ENCODE measurements at regions not wholly inside any gene's neighbourhood (a gene's known extent, or its start where the extent isn't known, plus 50 kb on each side); places are given as distances from the start of the nearest gene placed in this dataset.

DNA sequence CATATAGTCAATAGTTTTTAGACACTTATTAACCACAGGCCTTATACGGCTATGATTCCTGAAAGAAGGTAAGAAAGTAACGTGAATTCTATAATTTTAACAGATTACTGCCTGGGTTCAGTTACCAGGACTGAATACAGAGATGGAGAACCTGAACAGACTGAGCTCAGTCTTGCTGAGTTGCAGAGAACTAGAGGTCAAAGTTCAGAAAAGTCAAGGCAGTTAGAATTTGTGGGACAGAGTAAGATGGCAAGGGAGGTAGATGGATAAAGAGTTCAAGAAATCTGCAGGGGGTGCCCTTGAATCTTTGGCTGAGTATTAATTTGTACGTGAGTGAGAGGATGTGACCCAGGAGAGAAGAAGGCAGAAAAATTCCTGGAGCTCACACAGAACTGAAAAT is 320.1 kb upstream of the MAF start:
- POLR2A ChIA-PET (ENCODE audit: unreplicated experiment), result no interaction called here
- H3K27ac ChIP-seq (ENCODE audit: low read length), result no peak overlapping the region
- H4K20me1 ChIP-seq (ENCODE audit: low read length), result no peaks in the 10 kb centered on the region
- intact Hi-C loops (cut with micrococcal nuclease), result no loop called here
- CTCF ChIA-PET, result no interaction called here
- H3K4me2 ChIP-seq (ENCODE audit: low read length), result no peak overlapping the region
- DNase-seq, result no peak
- H3K9me3 ChIP-seq (ENCODE audit: low read length), result no peaks in the 10 kb centered on the region
- TF ChIP-seq, protein P1, sequence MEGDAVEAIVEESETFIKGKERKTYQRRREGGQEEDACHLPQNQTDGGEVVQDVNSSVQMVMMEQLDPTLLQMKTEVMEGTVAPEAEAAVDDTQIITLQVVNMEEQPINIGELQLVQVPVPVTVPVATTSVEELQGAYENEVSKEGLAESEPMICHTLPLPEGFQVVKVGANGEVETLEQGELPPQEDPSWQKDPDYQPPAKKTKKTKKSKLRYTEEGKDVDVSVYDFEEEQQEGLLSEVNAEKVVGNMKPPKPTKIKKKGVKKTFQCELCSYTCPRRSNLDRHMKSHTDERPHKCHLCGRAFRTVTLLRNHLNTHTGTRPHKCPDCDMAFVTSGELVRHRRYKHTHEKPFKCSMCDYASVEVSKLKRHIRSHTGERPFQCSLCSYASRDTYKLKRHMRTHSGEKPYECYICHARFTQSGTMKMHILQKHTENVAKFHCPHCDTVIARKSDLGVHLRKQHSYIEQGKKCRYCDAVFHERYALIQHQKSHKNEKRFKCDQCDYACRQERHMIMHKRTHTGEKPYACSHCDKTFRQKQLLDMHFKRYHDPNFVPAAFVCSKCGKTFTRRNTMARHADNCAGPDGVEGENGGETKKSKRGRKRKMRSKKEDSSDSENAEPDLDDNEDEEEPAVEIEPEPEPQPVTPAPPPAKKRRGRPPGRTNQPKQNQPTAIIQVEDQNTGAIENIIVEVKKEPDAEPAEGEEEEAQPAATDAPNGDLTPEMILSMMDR (conservative IDR thresholded peaks at IDR 0.05; ENCODE audit: low read depth, low read length), result no peak
- no peak for TF ChIP-seq EZH2phosphoT487 (IDR thresholded peaks at IDR 0.05; ENCODE audit: borderline replicate concordance, low read length)
- no peak for TF ChIP-seq EZH2 (IDR thresholded peaks at IDR 0.05; ENCODE audit: low read length, unreplicated experiment)
- no peaks in the 10 kb centered on the region for H3K4me1 ChIP-seq (ENCODE audit: insufficient read depth, low read length)
- H3K79me2 ChIP-seq (ENCODE audit: low read length), result no peaks in the 10 kb centered on the region
- no peak for ATAC-seq
- no peaks in the 10 kb centered on the region for H3K27me3 ChIP-seq (ENCODE audit: low read length)
- no peak overlapping the region for H3K4me3 ChIP-seq (ENCODE audit: low read length)
- no peaks in the 10 kb centered on the region for H3K9me2 ChIP-seq (replicated peaks; ENCODE audit: low read length)
- no peak overlapping the region for H3K9ac ChIP-seq (ENCODE audit: low read length)
- H2AFZ ChIP-seq (ENCODE audit: low read length), result no peak overlapping the region
- H3F3A ChIP-seq (ENCODE audit: low read length, unreplicated experiment), result no peaks in the 10 kb centered on the region
- no TSS peak for BruUV-seq (replicated peaks)
- no peaks in the 10 kb centered on the region for H3K36me3 ChIP-seq (ENCODE audit: low read depth, low read length)

DNA sequence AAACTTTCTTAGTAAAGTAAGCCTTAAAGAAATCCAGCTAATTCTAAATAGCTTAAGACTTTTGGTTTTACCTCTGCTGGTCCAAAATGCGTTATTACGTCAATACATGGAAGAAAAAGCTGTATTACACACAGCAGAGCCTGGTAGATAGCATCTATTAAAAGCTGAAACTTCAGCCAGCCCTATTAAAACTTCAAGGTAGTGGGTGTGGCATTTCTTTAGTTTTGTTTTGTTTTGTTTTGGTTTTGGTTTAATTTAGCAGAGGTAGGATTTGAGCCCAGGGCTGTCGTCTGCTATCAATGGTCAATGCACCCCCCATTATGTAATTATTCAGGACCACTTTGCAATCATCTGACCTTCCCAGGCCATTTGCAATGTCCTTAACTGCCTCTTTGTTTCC is 318.4 kb upstream of the MAF start:
- H3K4me3 ChIP-seq (ENCODE audit: low read length), result no peak overlapping the region
- H3K4me2 ChIP-seq (ENCODE audit: low read length), result no peak overlapping the region
- H3K36me3 ChIP-seq (ENCODE audit: low read depth, low read length), result no peaks in the 10 kb centered on the region
- no TSS peak for BruUV-seq (replicated peaks)
- no peaks in the 10 kb centered on the region for H3K27me3 ChIP-seq (ENCODE audit: low read length)
- ChIA-PET CTCF (no interaction called here), POLR2A (ENCODE audit: unreplicated experiment) (interaction anchor here (0.6 kb wide), 1 partner anchor 97 kb away, joined by 4 read pairs; no protein-coding TSS in a partner anchor)
- no peak for ATAC-seq
- H2AFZ ChIP-seq (ENCODE audit: low read length), result no peak overlapping the region
- TF ChIP-seq, protein P1 (conservative IDR thresholded peaks at IDR 0.05; ENCODE audit: low read depth, low read length), result no peak
- TF ChIP-seq EZH2phosphoT487 (IDR thresholded peaks at IDR 0.05; ENCODE audit: borderline replicate concordance, low read length) (no peak), EZH2 (IDR thresholded peaks at IDR 0.05; ENCODE audit: low read length, unreplicated experiment) (no peak)
- no peaks in the 10 kb centered on the region for H3K79me2 ChIP-seq (ENCODE audit: low read length)
- H4K20me1 ChIP-seq (ENCODE audit: low read length), result no peaks in the 10 kb centered on the region
- no peaks in the 10 kb centered on the region for H3K4me1 ChIP-seq (ENCODE audit: insufficient read depth, low read length)
- DNase-seq, result no peak
- no peaks in the 10 kb centered on the region for H3K9me2 ChIP-seq (replicated peaks; ENCODE audit: low read length)
- no peaks in the 10 kb centered on the region for H3F3A ChIP-seq (ENCODE audit: low read length, unreplicated experiment)
- no peak overlapping the region for H3K9ac ChIP-seq (ENCODE audit: low read length)
- no peaks in the 10 kb centered on the region for H3K9me3 ChIP-seq (ENCODE audit: low read length)
- intact Hi-C loops (cut with micrococcal nuclease), result no loop called here
- H3K27ac ChIP-seq (ENCODE audit: low read length), result no peak overlapping the region

DNA sequence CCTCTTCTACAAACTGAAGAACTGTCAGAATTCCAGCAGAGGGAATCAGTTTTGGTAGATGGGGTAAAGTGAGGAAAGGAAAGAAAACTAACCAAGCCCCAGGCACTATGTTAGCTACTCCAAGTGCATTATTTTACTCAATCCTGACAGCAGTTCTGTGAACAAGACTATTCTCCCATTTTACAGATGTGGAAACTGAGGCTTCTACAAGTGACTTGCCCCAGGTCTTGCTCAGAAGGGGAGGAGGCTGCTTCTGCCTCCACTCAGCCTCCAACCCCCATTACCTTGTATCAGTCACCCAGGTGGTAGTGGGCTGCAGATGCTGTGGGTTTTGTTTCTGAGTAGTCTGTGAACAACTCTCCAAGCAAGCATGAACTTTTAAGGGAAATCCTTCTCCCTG is 315.2 kb upstream of the MAF start:
- Histone ChIP-seq H2AFZ (ENCODE audit: low read length) (no peak overlapping the region), H3K4me2 (ENCODE audit: low read length) (no peak overlapping the region), H3F3A (ENCODE audit: low read length, unreplicated experiment) (no peaks in the 10 kb centered on the region), H3K9ac (ENCODE audit: low read length) (no peak overlapping the region), H3K4me1 (ENCODE audit: insufficient read depth, low read length) (no peaks in the 10 kb centered on the region), H3K9me2 (replicated peaks; ENCODE audit: low read length) (no peaks in the 10 kb centered on the region), H3K27me3 (ENCODE audit: low read length) (no peaks in the 10 kb centered on the region), H3K79me2 (ENCODE audit: low read length) (no peaks in the 10 kb centered on the region), H4K20me1 (ENCODE audit: low read length) (no peaks in the 10 kb centered on the region), H3K4me3 (ENCODE audit: low read length) (no peak overlapping the region), H3K27ac (ENCODE audit: low read length) (no peak overlapping the region), H3K36me3 (ENCODE audit: low read depth, low read length) (no peaks in the 10 kb centered on the region), H3K9me3 (ENCODE audit: low read length) (no peaks in the 10 kb centered on the region)
- no peak for TF ChIP-seq EZH2 (IDR thresholded peaks at IDR 0.05; ENCODE audit: low read length, unreplicated experiment)
- TF ChIP-seq, protein P1 (conservative IDR thresholded peaks at IDR 0.05; ENCODE audit: low read depth, low read length), result no peak
- TF ChIP-seq EZH2phosphoT487 (IDR thresholded peaks at IDR 0.05; ENCODE audit: borderline replicate concordance, low read length), result no peak
- POLR2A ChIA-PET (ENCODE audit: unreplicated experiment), result no interaction called here
- BruUV-seq (replicated peaks), result no TSS peak
- no peak for DNase-seq
- intact Hi-C loops (cut with micrococcal nuclease), result no loop called here
- no peak for ATAC-seq
- CTCF ChIA-PET, result no interaction called here

All from PC-3 (cell line).